Neuronal stem cell (in vitro differentiated cells): ENCODE measurements at regions not wholly inside any gene's neighbourhood (a gene's known extent, or its start where the extent isn't known, plus 50 kb on each side); places are given as distances from the start of the nearest gene placed in this dataset.

Experiments used
- DNase-seq: peaks from one replicate; pipeline ENCODE4 v3.0.0-alpha.2; 2013; ENCODE audit warnings: low spot score
- H2AFZ ChIP-seq: one replicate; pipeline ENCODE4 v1.6.1; 2013; ENCODE audit warnings: mild to moderate bottlenecking, low read length, inconsistent platforms
- H2AK5ac ChIP-seq: 2 replicates; pipeline ENCODE4 v1.6.1; 2013; ENCODE audit warnings: low read depth, mild to moderate bottlenecking, inconsistent platforms, low read length, moderate library complexity, mixed read lengths
- H2BK120ac ChIP-seq: 2 replicates; pipeline ENCODE4 v1.6.1; 2013; ENCODE audit warnings: low read depth, mild to moderate bottlenecking, inconsistent platforms, low read length, moderate library complexity, mixed read lengths
- H2BK12ac ChIP-seq: one replicate; pipeline ENCODE4 v1.6.1; 2013; ENCODE audit warnings: low read length, inconsistent platforms
- H2BK15ac ChIP-seq: 2 replicates; pipeline ENCODE4 v1.6.1; 2013; ENCODE audit warnings: mild to moderate bottlenecking, low read length, inconsistent platforms, mixed read lengths
- H2BK5ac ChIP-seq: one replicate; pipeline ENCODE4 v1.6.1; 2013; ENCODE audit warnings: inconsistent platforms, mild to moderate bottlenecking, low read length, moderate library complexity
- H3K14ac ChIP-seq: one replicate; pipeline ENCODE4 v1.6.1; 2013; ENCODE audit warnings: low read length, inconsistent platforms
- H3K18ac ChIP-seq: 2 replicates; pipeline ENCODE4 v1.6.1; 2013; ENCODE audit warnings: low read length, inconsistent platforms
- H3K23ac ChIP-seq: 2 replicates; pipeline ENCODE4 v1.6.1; 2013; ENCODE audit warnings: low read depth, mild to moderate bottlenecking, mixed read lengths, low read length, inconsistent platforms; ENCODE audit not compliant: poor library complexity
- H3K27ac ChIP-seq: replicated peaks from 3 replicates; pipeline ENCODE4 v1.5.1; 2013; ENCODE audit warnings: low read length, inconsistent platforms
- H3K27me3 ChIP-seq, 3 experiments: 2 replicates each; pipeline ENCODE4 v1.6.1; 2013; ENCODE audit warnings: low read length in 3 of 3, mild to moderate bottlenecking in 2 of 3, inconsistent platforms in 1 of 3, low read depth in 1 of 3, mixed read lengths in 1 of 3, moderate library complexity in 1 of 3; ENCODE audit not compliant: control insufficient read depth in 3 of 3, insufficient read depth in 3 of 3
- H3K36me3 ChIP-seq, 2 donors: replicated peaks in 1 of 2; 2 replicates each; pipeline ENCODE4 v1.6.1; 2013; ENCODE audit warnings: low read length in 2 of 2; ENCODE audit not compliant: control insufficient read depth in 2 of 2, insufficient read depth in 2 of 2
- H3K4ac ChIP-seq: 2 replicates; pipeline ENCODE4 v1.6.1; 2013; ENCODE audit warnings: inconsistent platforms, mild to moderate bottlenecking, low read length, moderate library complexity
- H3K4me1 ChIP-seq, 2 donors: 1 replicate in 1 of 2; 2 replicates in 1 of 2; pipeline ENCODE4 v1.6.1; 2013; ENCODE audit warnings: low read length in 2 of 2, low read depth in 1 of 2; ENCODE audit not compliant: control insufficient read depth in 2 of 2, insufficient read depth in 1 of 2
- H3K4me2 ChIP-seq: one replicate; pipeline ENCODE4 v1.6.1; 2013; ENCODE audit warnings: mild to moderate bottlenecking, low read length, inconsistent platforms; ENCODE audit not compliant: insufficient read depth, poor library complexity, severe bottlenecking
- H3K4me3 ChIP-seq, 2 donors: 2 replicates each; pipeline ENCODE4 v1.5.1; 2013; ENCODE audit warnings: low read length in 2 of 2, mild to moderate bottlenecking in 2 of 2, inconsistent platforms in 1 of 2, moderate library complexity in 1 of 2
- H3K79me1 ChIP-seq: one replicate; pipeline ENCODE4 v1.6.1; 2013; ENCODE audit warnings: low read depth, mild to moderate bottlenecking, inconsistent platforms, low read length, moderate library complexity
- H3K9ac ChIP-seq: one replicate; pipeline ENCODE4 v1.6.1; 2013; ENCODE audit warnings: mild to moderate bottlenecking, low read depth, low read length, inconsistent platforms; ENCODE audit not compliant: poor library complexity
- H3K9me3 ChIP-seq, 2 donors: replicated peaks in 1 of 2; 2 replicates each; pipeline versions ENCODE3 to v1.6.1; 2013; ENCODE audit warnings: low read length in 2 of 2, mild to moderate bottlenecking in 2 of 2, inconsistent platforms in 1 of 2, low read depth in 1 of 2, mixed read lengths in 1 of 2, moderate library complexity in 1 of 2; ENCODE audit not compliant: control insufficient read depth in 2 of 2, insufficient read depth in 1 of 2
- H4K8ac ChIP-seq: one replicate; pipeline ENCODE4 v1.6.1; 2013; ENCODE audit warnings: low read depth, mild to moderate bottlenecking, inconsistent platforms, low read length, moderate library complexity
- H4K91ac ChIP-seq: one replicate; pipeline ENCODE4 v1.6.1; 2013; ENCODE audit warnings: low read length, low read depth, mild to moderate bottlenecking, inconsistent platforms; ENCODE audit not compliant: poor library complexity
- WGBS, 2 donors: extraction: QIAGEN DNeasy Blood & Tissue Kit; methylation state at CpG; one replicate each; pipeline ENCODE4 v1.1.7; 2013; ENCODE audit warnings: missing lambda C conversion rate in 2 of 2, mixed read lengths in 1 of 2; ENCODE audit not compliant: insufficient read length in 2 of 2, insufficient replicate concordance in 1 of 2; ENCODE audit errors: extremely low coverage in 2 of 2; 5-methylcytosine and 5-hydroxymethylcytosine counted together

GRCh38 chr5:7047511-7048261 is 334.5 kb downstream of the TENT4A start:
- Histone ChIP-seq H2BK12ac (no peak overlapping the region), H2BK15ac (no peak overlapping the region), H3K4me2 (no peak overlapping the region), H3K14ac (no peak overlapping the region), H3K4ac (no peak overlapping the region), H3K9me3 (no peaks in the 10 kb centered on the region), H4K8ac (no peak overlapping the region), H3K27ac (no peak overlapping the region), H3K18ac (no peak overlapping the region), H3K36me3 (no peaks in the 10 kb centered on the region), H2BK120ac (no peak overlapping the region), H3K9ac (no peak overlapping the region), H2AFZ (no peak overlapping the region), H3K23ac (no peak overlapping the region), H3K4me1 (no peaks in the 10 kb centered on the region), H3K4me3 (no peak overlapping the region), H4K91ac (no peak overlapping the region), H2AK5ac (no peak overlapping the region), H3K27me3 (no peaks in the 10 kb centered on the region), H2BK5ac (no peak overlapping the region), H3K79me1 (no peaks in the 10 kb centered on the region)
- no CpG with 5 or more reads among the region's 7 CpGs for WGBS, 2 donors
- no peak for DNase-seq

GRCh38 chr5:7050986-7051385 is 337.8 kb downstream of the TENT4A start:
- no CpG with 5 or more reads among the region's 1 CpG for WGBS, 2 donors

GRCh38 chr5:7053125-7053524 is 339.9 kb downstream of the TENT4A start:
- Histone ChIP-seq H4K91ac (no peak overlapping the region), H3K4me3 (no peak overlapping the region), H2BK12ac (no peak overlapping the region)

More at GRCh38 chr5:7050986-7051385, 337.8 kb downstream of the TENT4A start:
- Histone ChIP-seq H4K8ac (no peak overlapping the region), H2BK12ac (no peak overlapping the region), H3K23ac (no peak overlapping the region), H2BK15ac (no peak overlapping the region), H3K18ac (no peak overlapping the region), H3K9me3 (no peaks in the 10 kb centered on the region), H3K27me3 (no peaks in the 10 kb centered on the region), H3K36me3 (no peaks in the 10 kb centered on the region), H2AFZ (no peak overlapping the region), H3K4me1 (no peaks in the 10 kb centered on the region), H4K91ac (no peak overlapping the region), H2BK120ac (no peak overlapping the region), H3K9ac (no peak overlapping the region), H3K4me3 (no peak overlapping the region), H3K14ac (no peak overlapping the region), H3K79me1 (no peaks in the 10 kb centered on the region), H3K27ac (no peak overlapping the region), H2AK5ac (no peak overlapping the region), H3K4ac (no peak overlapping the region), H2BK5ac (no peak overlapping the region), H3K4me2 (no peak overlapping the region)
- DNase-seq = no peak

GRCh38 chr5:7053528-7054209 is 340.4 kb downstream of the TENT4A start:
- H2AK5ac ChIP-seq = no peak overlapping the region
- no peak overlapping the region for H2BK15ac ChIP-seq
- H4K91ac ChIP-seq = no peak overlapping the region

More at GRCh38 chr5:7053125-7053524, 339.9 kb downstream of the TENT4A start:
- Histone ChIP-seq H3K79me1 (no peaks in the 10 kb centered on the region), H4K8ac (no peak overlapping the region), H2BK5ac (no peak overlapping the region), H2AFZ (no peak overlapping the region), H3K36me3 (no peaks in the 10 kb centered on the region), H3K4me1 (no peaks in the 10 kb centered on the region), H3K23ac (no peak overlapping the region), H2BK15ac (no peak overlapping the region), H3K9me3 (no peaks in the 10 kb centered on the region), H3K4ac (no peak overlapping the region), H3K14ac (no peak overlapping the region), H3K27me3 (no peaks in the 10 kb centered on the region), H3K9ac (no peak overlapping the region), H2BK120ac (no peak overlapping the region), H2AK5ac (no peak overlapping the region), H3K18ac (no peak overlapping the region), H3K27ac (no peak overlapping the region), H3K4me2 (no peak overlapping the region)
- no peak for DNase-seq

More at GRCh38 chr5:7053528-7054209, 340.4 kb downstream of the TENT4A start:
- Histone ChIP-seq H3K14ac (no peak overlapping the region), H3K27me3 (no peaks in the 10 kb centered on the region), H3K27ac (no peak overlapping the region), H3K23ac (no peak overlapping the region), H2AFZ (no peak overlapping the region), H3K4ac (no peak overlapping the region), H3K9me3 (no peaks in the 10 kb centered on the region), H3K18ac (no peak overlapping the region), H3K36me3 (no peaks in the 10 kb centered on the region), H3K4me2 (no peak overlapping the region), H3K9ac (no peak overlapping the region), H3K4me3 (no peak overlapping the region), H2BK12ac (no peak overlapping the region), H3K4me1 (no peaks in the 10 kb centered on the region), H2BK5ac (no peak overlapping the region), H2BK120ac (no peak overlapping the region), H4K8ac (no peak overlapping the region), H3K79me1 (no peaks in the 10 kb centered on the region)
- WGBS, 2 donors = no CpG with 5 or more reads among the region's 3 CpGs
- DNase-seq = no peak
